ENCODE measurements at regions not wholly inside any gene's neighbourhood (a gene's known extent, or its start where the extent isn't known, plus 50 kb on each side); places are given as distances from the start of the nearest gene placed in this dataset.

- no peak overlapping the region for H3K4me3 Mint-ChIP-seq
- no peaks in the 10 kb centered on the region for H3K9me3 Mint-ChIP-seq
- H3K27me3 Mint-ChIP-seq = no peaks in the 10 kb centered on the region
- no peaks in the 10 kb centered on the region for H3K4me1 Mint-ChIP-seq (ENCODE audit: low read depth)
- no peak overlapping the region for H3K27ac Mint-ChIP-seq
- H3K36me3 Mint-ChIP-seq (ENCODE audit: low read depth) = no peaks in the 10 kb centered on the region
Observed at GRCh38 chr3:24646790-24647189, 152.1 kb upstream of the THRB start.

GRCh38 chr3:24648063-24648462 is 153.4 kb upstream of the THRB start:
- H3K27ac Mint-ChIP-seq = no peak overlapping the region
- H3K4me1 Mint-ChIP-seq (ENCODE audit: low read depth) = no peaks in the 10 kb centered on the region
- no peaks in the 10 kb centered on the region for H3K36me3 Mint-ChIP-seq (ENCODE audit: low read depth)
- no peaks in the 10 kb centered on the region for H3K9me3 Mint-ChIP-seq
- no peaks in the 10 kb centered on the region for H3K27me3 Mint-ChIP-seq
- H3K4me3 Mint-ChIP-seq = no peak overlapping the region

- Mint-ChIP-seq H3K4me1 (ENCODE audit: low read depth) (no peaks in the 10 kb centered on the region), H3K9me3 (peaks cover 10% of the 10 kb centered on the region), H3K4me3 (no peak overlapping the region), H3K27ac (no peak overlapping the region), H3K36me3 (ENCODE audit: low read depth) (no peaks in the 10 kb centered on the region), H3K27me3 (no peaks in the 10 kb centered on the region)
Observed at GRCh38 chr3:24650839-24651238, 156.2 kb upstream of the THRB start.

DNA sequence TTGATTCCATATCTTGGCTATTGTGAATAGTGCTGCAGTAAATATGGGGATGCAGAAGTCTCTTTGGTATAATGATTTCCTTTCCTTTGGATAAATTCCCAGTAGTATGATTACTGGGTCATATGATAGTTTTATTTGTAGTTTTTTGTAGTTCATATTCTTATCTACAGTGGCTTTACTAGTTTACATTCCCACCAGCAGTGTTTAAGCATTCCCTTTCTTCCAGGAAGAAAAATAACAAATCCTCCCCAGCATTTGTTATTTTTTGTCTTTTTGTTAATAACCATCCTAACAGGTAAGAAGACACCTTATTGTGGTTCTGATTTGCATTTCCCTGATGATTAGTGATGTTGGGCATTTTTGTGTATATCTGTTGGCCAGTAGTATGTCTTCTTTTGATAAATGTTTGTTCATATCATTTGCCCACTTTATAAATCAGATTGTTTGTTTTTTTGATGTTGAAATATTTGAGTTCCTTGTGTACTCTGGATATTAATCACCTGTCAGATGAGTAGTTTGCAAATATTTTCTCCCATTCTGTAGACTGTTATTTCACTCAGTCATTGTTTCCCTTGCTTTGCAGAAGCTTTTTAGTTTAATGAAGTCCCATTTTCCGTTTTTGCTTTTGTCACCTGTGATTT is 163.3 kb upstream of the THRB start:
- Mint-ChIP-seq H3K4me3 (no peak overlapping the region), H3K27ac (no peak overlapping the region), H3K27me3 (no peaks in the 10 kb centered on the region)

GRCh38 chr3:24661175-24661584 is 166.5 kb upstream of the THRB start:
- H3K27me3 Mint-ChIP-seq = no peaks in the 10 kb centered on the region
- H3K4me1 Mint-ChIP-seq (ENCODE audit: low read depth) = no peaks in the 10 kb centered on the region
- no peak overlapping the region for H3K4me3 Mint-ChIP-seq
- no peaks in the 10 kb centered on the region for H3K36me3 Mint-ChIP-seq (ENCODE audit: low read depth)
- H3K9me3 Mint-ChIP-seq = peaks cover 8% of the 10 kb centered on the region
- no peak overlapping the region for H3K27ac Mint-ChIP-seq

More for the DNA sequence above, 163.3 kb upstream of the THRB start:
- peaks cover 20% of the 10 kb centered on the region for H3K9me3 Mint-ChIP-seq
- H3K36me3 Mint-ChIP-seq (ENCODE audit: low read depth) = no peaks in the 10 kb centered on the region
- H3K4me1 Mint-ChIP-seq (ENCODE audit: low read depth) = no peaks in the 10 kb centered on the region

DNA sequence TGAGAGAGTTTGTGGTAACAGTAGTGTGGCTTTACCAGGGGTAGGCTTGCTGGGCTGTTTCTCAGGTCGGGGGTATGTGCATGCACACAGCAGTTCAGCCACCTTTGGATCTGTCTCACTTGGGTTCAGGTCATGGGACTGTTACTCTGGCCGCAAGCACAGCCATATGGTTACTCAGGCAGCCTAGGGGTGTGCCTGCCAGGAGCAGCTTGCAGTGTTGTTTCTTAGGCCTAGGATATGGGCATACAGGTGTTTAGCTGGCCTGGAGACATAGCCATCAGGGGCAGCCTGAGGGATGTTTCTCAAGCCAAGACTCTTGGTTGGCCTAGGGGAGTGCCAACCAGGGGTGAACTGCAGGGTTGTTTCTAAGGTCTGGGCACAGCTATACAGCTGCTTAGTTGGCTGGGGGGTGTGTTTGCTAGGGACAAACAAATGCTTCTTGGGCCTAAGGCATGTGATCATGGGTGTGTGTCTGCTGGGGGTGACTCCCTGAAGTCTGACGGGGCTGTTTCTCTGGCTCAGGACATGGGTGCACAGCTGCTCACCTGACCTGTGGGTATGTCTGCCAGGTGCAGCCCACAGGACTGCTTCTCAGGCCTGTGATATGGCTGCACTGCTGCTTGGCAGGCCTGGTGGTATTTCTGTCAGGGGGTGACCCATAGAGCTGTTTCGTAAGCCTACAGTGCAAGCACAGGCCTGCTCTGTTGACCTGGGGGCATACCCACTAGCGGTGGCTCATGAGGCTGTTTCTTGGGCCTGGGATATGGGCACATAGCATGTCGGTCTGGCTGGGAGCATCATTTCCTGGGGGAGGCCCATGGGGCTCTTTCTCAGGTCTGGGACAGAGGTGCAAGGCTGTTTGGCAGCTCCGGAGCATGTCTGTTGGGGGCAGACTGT is 168.0 kb upstream of the THRB start:
- H3K4me3 Mint-ChIP-seq = no peak overlapping the region
- H3K4me1 Mint-ChIP-seq (ENCODE audit: low read depth) = no peaks in the 10 kb centered on the region
- no peaks in the 10 kb centered on the region for H3K27me3 Mint-ChIP-seq
- H3K36me3 Mint-ChIP-seq (ENCODE audit: low read depth) = no peaks in the 10 kb centered on the region
- no peaks in the 10 kb centered on the region for H3K9me3 Mint-ChIP-seq
- H3K27ac Mint-ChIP-seq = no peak overlapping the region

DNA sequence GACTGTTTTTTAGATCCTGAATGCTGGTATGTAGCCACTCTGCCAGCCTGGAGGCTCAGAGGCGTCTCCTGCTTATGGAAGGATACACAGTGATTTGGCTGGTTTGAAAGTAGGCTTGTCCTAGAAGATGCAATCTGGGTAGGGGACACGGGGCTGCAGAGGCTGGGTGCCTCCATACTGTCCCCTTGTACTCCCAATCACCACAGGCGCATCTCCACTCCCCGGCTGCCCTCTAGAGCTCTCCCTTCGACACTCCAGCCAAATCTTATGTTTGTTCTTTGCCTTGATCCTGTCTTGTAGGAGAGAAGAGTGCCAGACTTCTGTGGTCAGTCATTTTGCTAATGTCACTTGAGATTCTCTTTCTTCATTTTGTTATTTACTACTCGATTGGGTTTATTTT is 168.8 kb upstream of the THRB start:
- H3K9me3 Mint-ChIP-seq = no peaks in the 10 kb centered on the region
- no peaks in the 10 kb centered on the region for H3K27me3 Mint-ChIP-seq
- H3K36me3 Mint-ChIP-seq (ENCODE audit: low read depth) = no peaks in the 10 kb centered on the region

GRCh38 chr3:24668039-24668438 is 173.4 kb upstream of the THRB start:
- no peak overlapping the region for H3K4me3 Mint-ChIP-seq
- no peaks in the 10 kb centered on the region for H3K36me3 Mint-ChIP-seq (ENCODE audit: low read depth)
- no peak overlapping the region for H3K27ac Mint-ChIP-seq
- no peaks in the 10 kb centered on the region for H3K9me3 Mint-ChIP-seq
- no peaks in the 10 kb centered on the region for H3K4me1 Mint-ChIP-seq (ENCODE audit: low read depth)
- H3K27me3 Mint-ChIP-seq = peaks cover 14% of the 10 kb centered on the region

More for the DNA sequence above, 168.8 kb upstream of the THRB start:
- Mint-ChIP-seq H3K27ac (no peak overlapping the region), H3K4me3 (no peak overlapping the region), H3K4me1 (ENCODE audit: low read depth) (no peaks in the 10 kb centered on the region)

GRCh38 chr3:24670871-24671270 is 176.2 kb upstream of the THRB start:
- Mint-ChIP-seq H3K27me3 (peaks cover 24% of the 10 kb centered on the region), H3K36me3 (ENCODE audit: low read depth) (no peaks in the 10 kb centered on the region), H3K27ac (no peak overlapping the region), H3K4me1 (ENCODE audit: low read depth) (no peaks in the 10 kb centered on the region), H3K4me3 (no peak overlapping the region), H3K9me3 (no peaks in the 10 kb centered on the region)

DNA sequence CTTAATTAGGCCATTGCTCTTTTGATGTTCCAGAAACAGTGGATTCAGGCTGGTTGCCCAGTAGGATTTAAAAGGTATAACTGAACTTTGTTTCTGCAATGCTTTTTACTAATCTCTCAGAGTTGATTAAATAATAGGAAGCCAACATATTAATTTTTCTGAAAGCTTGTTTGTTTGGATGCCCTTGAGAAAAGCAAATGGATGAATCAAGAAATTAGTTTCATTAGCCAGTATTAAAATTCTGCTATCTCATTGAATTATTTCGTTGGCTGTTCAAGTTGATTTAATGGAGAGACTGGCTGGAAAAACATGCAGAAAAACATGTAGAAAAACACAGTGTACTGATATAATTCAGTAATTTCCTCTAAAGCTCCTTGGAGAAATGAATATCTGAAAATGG is 178.9 kb upstream of the THRB start:
- Mint-ChIP-seq H3K27me3 (peaks cover 39% of the 10 kb centered on the region), H3K4me1 (ENCODE audit: low read depth) (peaks cover 11% of the 10 kb centered on the region), H3K27ac (no peak overlapping the region), H3K4me3 (no peak overlapping the region), H3K36me3 (ENCODE audit: low read depth) (no peaks in the 10 kb centered on the region), H3K9me3 (no peaks in the 10 kb centered on the region)

- peaks cover 45% of the 10 kb centered on the region for H3K27me3 Mint-ChIP-seq
Observed at GRCh38 chr3:24674261-24674660, 179.6 kb upstream of the THRB start.

DNA sequence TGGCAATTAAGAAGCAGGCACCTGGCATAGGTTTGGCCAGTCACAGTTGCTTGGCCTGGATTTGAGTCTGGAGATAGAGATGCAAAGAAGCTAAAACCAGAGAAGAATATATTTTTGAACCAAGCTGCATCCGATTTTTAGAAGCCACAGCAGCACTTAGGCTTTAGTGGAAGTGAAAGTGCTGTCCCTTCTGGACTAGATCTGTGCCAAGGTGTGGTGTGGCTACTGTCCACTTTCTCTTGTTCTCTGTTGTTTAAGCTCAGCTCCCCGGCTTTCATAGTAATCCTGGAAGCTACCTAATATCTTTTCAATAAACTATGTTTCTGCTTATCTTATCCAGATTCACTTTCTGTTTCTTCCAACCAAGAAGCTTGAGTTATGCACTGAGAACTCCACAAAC is 183.4 kb upstream of the THRB start:
- Mint-ChIP-seq H3K9me3 (peaks cover 8% of the 10 kb centered on the region), H3K27me3 (peaks cover 55% of the 10 kb centered on the region), H3K4me3 (peak overlapping the region; percentile 53), H3K36me3 (ENCODE audit: low read depth) (no peaks in the 10 kb centered on the region), H3K27ac (peak overlapping the region; percentile 57), H3K4me1 (ENCODE audit: low read depth) (peaks cover 16% of the 10 kb centered on the region)

More at GRCh38 chr3:24674261-24674660, 179.6 kb upstream of the THRB start:
- Mint-ChIP-seq H3K9me3 (no peaks in the 10 kb centered on the region), H3K4me1 (ENCODE audit: low read depth) (peaks cover 16% of the 10 kb centered on the region), H3K36me3 (ENCODE audit: low read depth) (no peaks in the 10 kb centered on the region), H3K4me3 (no peak overlapping the region), H3K27ac (no peak overlapping the region)

GRCh38 chr3:24678421-24678865 is 183.8 kb upstream of the THRB start:
- H3K36me3 Mint-ChIP-seq (ENCODE audit: low read depth) = no peaks in the 10 kb centered on the region
- peaks cover 16% of the 10 kb centered on the region for H3K4me1 Mint-ChIP-seq (ENCODE audit: low read depth)
- peak overlapping the region; percentile 57 for H3K27ac Mint-ChIP-seq
- H3K9me3 Mint-ChIP-seq = peaks cover 8% of the 10 kb centered on the region
- peak overlapping the region; percentile 53 for H3K4me3 Mint-ChIP-seq
- peaks cover 59% of the 10 kb centered on the region for H3K27me3 Mint-ChIP-seq

- H3K4me1 Mint-ChIP-seq (ENCODE audit: low read depth) = peaks cover 16% of the 10 kb centered on the region
- H3K36me3 Mint-ChIP-seq (ENCODE audit: low read depth) = no peaks in the 10 kb centered on the region
- peaks cover 65% of the 10 kb centered on the region for H3K27me3 Mint-ChIP-seq
- H3K4me3 Mint-ChIP-seq = no peak overlapping the region
- H3K9me3 Mint-ChIP-seq = peaks cover 8% of the 10 kb centered on the region
- H3K27ac Mint-ChIP-seq = no peak overlapping the region
Observed at GRCh38 chr3:24679429-24679828, 184.8 kb upstream of the THRB start.

GRCh38 chr3:24680214-24680967 is 185.7 kb upstream of the THRB start:
- peaks cover 16% of the 10 kb centered on the region for H3K4me1 Mint-ChIP-seq (ENCODE audit: low read depth)
- H3K27ac Mint-ChIP-seq = no peak overlapping the region
- peaks cover 67% of the 10 kb centered on the region for H3K27me3 Mint-ChIP-seq
- H3K36me3 Mint-ChIP-seq (ENCODE audit: low read depth) = no peaks in the 10 kb centered on the region
- H3K9me3 Mint-ChIP-seq = peaks cover 8% of the 10 kb centered on the region
- no peak overlapping the region for H3K4me3 Mint-ChIP-seq

Data from stimulated activated naive CD8-positive, alpha-beta T cell treated with anti-CD3 and anti-CD28 coated beads, Interleukin-15, Interleukin-2, amounts not matched to agents 100 ng/mL and 50 ng/mL, for 24 hours (primary cell).